Neural progenitor cell (in vitro differentiated cells): ENCODE measurements at regions not wholly inside any gene's neighbourhood (a gene's known extent, or its start where the extent isn't known, plus 50 kb on each side); places are given as distances from the start of the nearest gene placed in this dataset.

ENCODE experiments used
- CTCF ChIP-seq: fragments of 200-600 bp; sonication (generic); IDR thresholded peaks from 2 replicates; pipeline ENCODE4 v1.5.1; 2017; ENCODE audit warnings: antibody characterized with exemption, mild to moderate bottlenecking
- EZH2 ChIP-seq: fragments of 200-600 bp; sonication (generic); IDR thresholded peaks from 2 replicates; pipeline ENCODE4 v1.6.1; 2017; ENCODE audit warnings: antibody characterized with exemption, mild to moderate bottlenecking, moderate library complexity

- TF ChIP-seq CTCF: no peak
- TF ChIP-seq EZH2: no peak
Measured at GRCh38 chr14:53772936-53773335, 183.7 kb downstream of the BMP4 start.
